HCT116 (cell line): ENCODE measurements at regions not wholly inside any gene's neighbourhood (a gene's known extent, or its start where the extent isn't known, plus 50 kb on each side); places are given as distances from the start of the nearest gene placed in this dataset.

Source experiments
- ATAC-seq: fragments of 200-7000 bp; cut with Tn5 transposase; 2 replicates; pipeline ENCODE4 v1.9.1; 2020; ENCODE audit warnings: mild to moderate bottlenecking, moderate library complexity
- BruUV-seq: library from RNA; stranded (reverse); fragments of 400-500 nt; replicated peaks from 2 replicates; lab custom pipeline; 2021; lab: Mats Ljungman, UMichigan
- CTCF ChIA-PET: fragments of 300-600 bp; sonication (Branson Sonifier 250); formaldehyde crosslinking; loops from one replicate; lab custom pipeline; 2021; ENCODE audit warnings: antibody characterized with exemption; lab: Charles Lee
- POLR2A ChIA-PET: fragments of 300-600, 350-600 bp; sonication (Branson Sonifier 250); formaldehyde crosslinking; loops from one replicate; lab custom pipeline; 2021; ENCODE audit warnings: antibody characterized with exemption; lab: Charles Lee
- RAD21 ChIA-PET, 2 experiments: fragments of 300-600 bp; sonication (Branson Sonifier 250); formaldehyde crosslinking; loops; one replicate each; lab custom pipeline; 2023; ENCODE audit warnings: low total read pairs in 2 of 2; ENCODE audit not compliant: uncharacterized antibody in 2 of 2, unreplicated experiment in 2 of 2, low non-redundant PET in 1 of 2; lab: Charles Lee
- DNase-seq: peaks from one replicate; pipeline ENCODE4 v3.0.0-alpha.2; 2010; ENCODE audit warnings: low read depth, low spot score
- H2AFZ ChIP-seq: fragments of 200-600 bp; shearing (Covaris generic), sonication (generic); 2 replicates; pipeline ENCODE4 v1.6.1; 2017; ENCODE audit warnings: low read depth, mixed run types, mixed read lengths, antibody characterized with exemption, low read length; ENCODE audit not compliant: poor library complexity, severe bottlenecking
- H3K27ac ChIP-seq: 2 replicates; pipeline ENCODE4 v1.5.1; 2012; ENCODE audit warnings: low read depth, low read length
- H3K27me3 ChIP-seq: fragments of 200-600 bp; sonication (generic); 2 replicates; pipeline ENCODE4 v1.6.1; 2016; ENCODE audit warnings: mixed run types, low read length, mixed read lengths; ENCODE audit not compliant: insufficient read depth
- H3K36me3 ChIP-seq, 2 experiments: fragments of 200-500 bp in 1 of 2; fragments of 200-600 bp in 1 of 2; sonication (Bioruptor generic) in 1 of 2; sonication (generic) in 1 of 2; 2 replicates each; pipeline versions ENCODE4 v1.5.1 to v1.6.1; 2014 to 2016; ENCODE audit warnings: low read length in 2 of 2, inconsistent platforms in 1 of 2, mixed read lengths in 1 of 2, mixed run types in 1 of 2; ENCODE audit not compliant: insufficient read depth in 2 of 2, control insufficient read depth in 1 of 2
- H3K4me1 ChIP-seq, 2 experiments: fragments of 200-600 bp in 1 of 2; sonication (generic) in 1 of 2; 2 replicates each; pipeline versions ENCODE4 v1.5.1 to v1.6.1; 2012 to 2017; ENCODE audit warnings: low read length in 2 of 2, inconsistent platforms in 1 of 2, mild to moderate bottlenecking in 1 of 2, mixed read lengths in 1 of 2, mixed run types in 1 of 2, moderate library complexity in 1 of 2; ENCODE audit not compliant: insufficient read depth in 2 of 2, control insufficient read depth in 1 of 2
- H3K4me2 ChIP-seq: fragments of 200-600 bp; sonication (generic); 2 replicates; pipeline ENCODE4 v1.6.1; 2017; ENCODE audit warnings: mixed run types, low read length, mixed read lengths
- H3K4me3 ChIP-seq, 2 experiments: fragments of 200-600 bp in 1 of 2; sonication (generic) in 1 of 2; replicated peaks in 1 of 2; 2 replicates each; pipeline ENCODE4 v1.5.1; 2011 to 2016; ENCODE audit warnings: low read length in 2 of 2, control low read depth in 1 of 2, low read depth in 1 of 2, mild to moderate bottlenecking in 1 of 2, mixed read lengths in 1 of 2, mixed run types in 1 of 2
- H3K79me2 ChIP-seq: fragments of 200-600 bp; sonication (generic); 2 replicates; pipeline ENCODE4 v1.6.1; 2017; ENCODE audit warnings: mild to moderate bottlenecking, mixed run types, low read length, moderate library complexity, mixed read lengths; ENCODE audit not compliant: insufficient read depth
- H3K9ac ChIP-seq: fragments of 200-600 bp; sonication (generic); 2 replicates; pipeline ENCODE4 v1.6.1; 2016; ENCODE audit warnings: low read length, mixed read lengths
- H3K9me2 ChIP-seq: fragments of 200-600 bp; sonication (generic), shearing (Covaris generic); 2 replicates; pipeline ENCODE4 v1.6.1; 2017; ENCODE audit warnings: mixed run types, mild to moderate bottlenecking, moderate library complexity; ENCODE audit not compliant: insufficient read depth
- H3K9me3 ChIP-seq, 2 experiments: fragments of 200-500 bp in 1 of 2; fragments of 200-600 bp in 1 of 2; sonication (Bioruptor generic) in 1 of 2; sonication (generic) in 1 of 2; 2 replicates each; pipeline ENCODE4 v1.6.1; 2014 to 2017; ENCODE audit warnings: low read length in 2 of 2, mixed read lengths in 2 of 2, inconsistent platforms in 1 of 2, low read depth in 1 of 2, mild to moderate bottlenecking in 1 of 2, mixed run types in 1 of 2, moderate library complexity in 1 of 2; ENCODE audit not compliant: control insufficient read depth in 1 of 2, insufficient read depth in 1 of 2
- H4K20me1 ChIP-seq: fragments of 200-600 bp; sonication (generic), shearing (Covaris generic); 2 replicates; pipeline ENCODE4 v1.6.1; 2017; ENCODE audit warnings: mixed run types, mild to moderate bottlenecking, moderate library complexity; ENCODE audit not compliant: insufficient read depth
- RAD21 ChIP-seq: IDR thresholded peaks from 2 replicates; pipeline ENCODE4 v1.6.1; 2012; ENCODE audit warnings: low read depth, mild to moderate bottlenecking
- intact Hi-C: fragments of 100-400 bp; cut with micrococcal nuclease; formaldehyde crosslinking; loops from 2 replicates; pipeline ENCODE4 v1.10.0; 2022
- TF ChIP-seq, protein P1 (sequence below): IDR thresholded peaks from 2 replicates; pipeline ENCODE4 v1.6.1; 2011; ENCODE audit warnings: mild to moderate bottlenecking, low read length, moderate library complexity; ENCODE audit not compliant: insufficient replicate concordance; ENCODE audit errors: extremely low read depth
- TF ChIP-seq, protein P2 (sequence below), 3 experiments: fragments of 200-600 bp in 1 of 3; sonication (generic) in 1 of 3; IDR thresholded peaks in 2 of 3; conservative IDR thresholded peaks in 1 of 3; 2 replicates each; pipeline ENCODE4 v1.5.1; 2012 to 2017; ENCODE audit warnings: low read depth in 2 of 3, low read length in 2 of 3, antibody characterized with exemption in 1 of 3, borderline replicate concordance in 1 of 3, control low read depth in 1 of 3, mild to moderate bottlenecking in 1 of 3, mixed read lengths in 1 of 3, mixed run types in 1 of 3, moderate library complexity in 1 of 3; ENCODE audit not compliant: insufficient read depth in 1 of 3

DNA sequence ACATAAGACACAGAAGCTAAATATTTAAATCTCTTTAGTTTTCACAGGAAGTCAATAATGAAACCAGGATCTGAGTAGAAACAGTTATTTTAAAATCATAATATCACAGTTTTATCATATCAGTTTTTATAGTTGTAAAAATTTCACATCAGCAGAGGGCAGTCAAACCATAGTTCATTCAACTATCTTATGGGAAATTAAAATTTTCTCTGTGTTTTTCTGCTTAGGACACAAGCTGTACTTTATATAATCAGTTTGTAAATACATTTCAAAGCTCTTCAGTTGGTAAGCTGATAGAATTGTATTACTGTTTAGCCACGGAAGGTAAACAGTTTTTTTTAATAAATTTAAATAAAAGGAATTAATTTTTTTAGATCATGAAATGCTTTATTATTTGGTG, 204.8 kb upstream of the NUDT6 start:
- no peaks in the 10 kb centered on the region for H3K79me2 ChIP-seq
- no peaks in the 10 kb centered on the region for H3K27me3 ChIP-seq
- H3K36me3 ChIP-seq, result no peaks in the 10 kb centered on the region
- DNase-seq (no peak), ATAC-seq (no peak)
- no peaks in the 10 kb centered on the region for H4K20me1 ChIP-seq
- CTCF ChIA-PET, result interaction anchor here (1.0 to 1.2 kb wide), 2 partner anchors 269 to 533 kb away, joined by 3 read pairs; partner anchors contain the start of gene SPRY1
- no peak overlapping the region for H3K9ac ChIP-seq
- no peaks in the 10 kb centered on the region for H3K9me2 ChIP-seq
- no peak overlapping the region for H2AFZ ChIP-seq
- BruUV-seq, result no TSS peak
- RAD21 ChIA-PET, result no interaction called here
- no peaks in the 10 kb centered on the region for H3K9me3 ChIP-seq
- intact Hi-C loops, result loop anchor here (1.0 to 10.0 kb wide), 4 partner anchors 258 to 1135 kb away; no protein-coding TSS in a partner anchor
- no peaks in the 10 kb centered on the region for H3K4me1 ChIP-seq
- POLR2A ChIA-PET, result no interaction called here
- H3K4me3 ChIP-seq, result no peak overlapping the region
- TF ChIP-seq RAD21, result peak; percentile 51
- TF ChIP-seq, protein P1, sequence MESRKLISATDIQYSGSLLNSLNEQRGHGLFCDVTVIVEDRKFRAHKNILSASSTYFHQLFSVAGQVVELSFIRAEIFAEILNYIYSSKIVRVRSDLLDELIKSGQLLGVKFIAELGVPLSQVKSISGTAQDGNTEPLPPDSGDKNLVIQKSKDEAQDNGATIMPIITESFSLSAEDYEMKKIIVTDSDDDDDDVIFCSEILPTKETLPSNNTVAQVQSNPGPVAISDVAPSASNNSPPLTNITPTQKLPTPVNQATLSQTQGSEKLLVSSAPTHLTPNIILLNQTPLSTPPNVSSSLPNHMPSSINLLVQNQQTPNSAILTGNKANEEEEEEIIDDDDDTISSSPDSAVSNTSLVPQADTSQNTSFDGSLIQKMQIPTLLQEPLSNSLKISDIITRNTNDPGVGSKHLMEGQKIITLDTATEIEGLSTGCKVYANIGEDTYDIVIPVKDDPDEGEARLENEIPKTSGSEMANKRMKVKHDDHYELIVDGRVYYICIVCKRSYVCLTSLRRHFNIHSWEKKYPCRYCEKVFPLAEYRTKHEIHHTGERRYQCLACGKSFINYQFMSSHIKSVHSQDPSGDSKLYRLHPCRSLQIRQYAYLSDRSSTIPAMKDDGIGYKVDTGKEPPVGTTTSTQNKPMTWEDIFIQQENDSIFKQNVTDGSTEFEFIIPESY, result no peak
- TF ChIP-seq, protein P2, sequence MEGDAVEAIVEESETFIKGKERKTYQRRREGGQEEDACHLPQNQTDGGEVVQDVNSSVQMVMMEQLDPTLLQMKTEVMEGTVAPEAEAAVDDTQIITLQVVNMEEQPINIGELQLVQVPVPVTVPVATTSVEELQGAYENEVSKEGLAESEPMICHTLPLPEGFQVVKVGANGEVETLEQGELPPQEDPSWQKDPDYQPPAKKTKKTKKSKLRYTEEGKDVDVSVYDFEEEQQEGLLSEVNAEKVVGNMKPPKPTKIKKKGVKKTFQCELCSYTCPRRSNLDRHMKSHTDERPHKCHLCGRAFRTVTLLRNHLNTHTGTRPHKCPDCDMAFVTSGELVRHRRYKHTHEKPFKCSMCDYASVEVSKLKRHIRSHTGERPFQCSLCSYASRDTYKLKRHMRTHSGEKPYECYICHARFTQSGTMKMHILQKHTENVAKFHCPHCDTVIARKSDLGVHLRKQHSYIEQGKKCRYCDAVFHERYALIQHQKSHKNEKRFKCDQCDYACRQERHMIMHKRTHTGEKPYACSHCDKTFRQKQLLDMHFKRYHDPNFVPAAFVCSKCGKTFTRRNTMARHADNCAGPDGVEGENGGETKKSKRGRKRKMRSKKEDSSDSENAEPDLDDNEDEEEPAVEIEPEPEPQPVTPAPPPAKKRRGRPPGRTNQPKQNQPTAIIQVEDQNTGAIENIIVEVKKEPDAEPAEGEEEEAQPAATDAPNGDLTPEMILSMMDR (IDR thresholded peaks at IDR 0.05 in 2 of 3, conservative IDR thresholded peaks at IDR 0.05 in 1 of 3; ENCODE audit: borderline replicate concordance in 1 of 3, insufficient read depth in 1 of 3, low read depth in 2 of 3, low read length in 2 of 3), result peak in 1 of 3 experiments; percentile 29; a peak in 2 of 6 replicates
- TF ChIP-seq, all 23 proteins: peak for 2
- no peak overlapping the region for H3K27ac ChIP-seq
- H3K4me2 ChIP-seq, result no peak overlapping the region
